Embryonic facial prominence (tissue), 1 donor: ENCODE measurements at regions not wholly inside any gene's neighbourhood (a gene's known extent, or its start where the extent isn't known, plus 50 kb on each side); places are given as distances from the start of the nearest gene placed in this dataset.
"Not testable (repeated sequence)": the region's sequence is repeated elsewhere in the genome, so short reads cannot be mapped to it uniquely, and the experiment has no call there.

Experiments used
- DNase-seq: peaks from one replicate; pipeline ENCODE4 v3.0.0-alpha.2; 2016; ENCODE audit errors: extremely low spot score

GRCh38 chr5:90338712-90339372 is 70.7 kb downstream of the CETN3 start:
- DNase-seq = no peak

GRCh38 chr5:90337449-90338052 is 72.0 kb downstream of the CETN3 start:
- no peak for DNase-seq

GRCh38 chr5:90336752-90337151 is 72.8 kb downstream of the CETN3 start:
- DNase-seq = no peak

DNA sequence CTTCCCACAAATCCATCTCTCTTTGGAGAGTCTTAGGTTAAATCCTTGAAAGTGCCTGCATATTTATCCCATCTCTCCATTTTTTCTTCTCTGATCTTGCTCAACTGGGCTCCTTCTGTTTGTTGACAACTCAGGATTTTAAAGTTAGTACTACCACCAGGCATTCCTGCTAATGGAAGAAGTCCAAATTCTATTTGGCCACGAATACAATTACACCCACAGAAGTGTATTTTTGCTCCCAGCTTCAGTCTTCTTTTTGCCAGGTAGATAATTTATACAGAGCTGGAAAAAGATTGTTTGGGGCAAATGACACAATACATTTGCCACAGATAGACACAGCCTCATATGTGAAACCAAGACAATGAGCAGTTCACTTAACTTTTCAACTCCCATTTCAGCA is 74.8 kb downstream of the CETN3 start:
- no peak for DNase-seq

GRCh38 chr5:90329911-90330310 is 79.6 kb downstream of the CETN3 start:
- no peak for DNase-seq

DNA sequence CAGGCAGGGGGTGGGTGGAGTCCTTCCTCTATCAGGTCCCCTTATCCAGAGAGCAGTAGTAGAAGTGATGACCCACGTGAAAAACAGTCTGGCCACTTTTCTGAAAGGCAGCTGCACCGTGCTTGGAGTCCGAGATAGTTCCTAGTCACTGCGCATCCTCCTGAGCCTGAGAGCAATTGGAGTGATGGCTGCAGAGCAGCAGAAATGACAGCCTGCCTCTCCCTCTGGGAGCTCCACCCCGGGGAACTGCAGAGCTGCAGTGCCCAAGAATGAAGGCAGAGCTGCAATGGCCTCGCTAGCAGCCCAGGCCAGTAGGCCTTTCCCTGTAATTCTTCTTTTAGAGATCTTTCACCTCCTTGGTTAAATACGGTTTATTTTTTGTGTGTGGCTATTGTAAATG is 82.6 kb downstream of the CETN3 start:
- DNase-seq = no peak

- DNase-seq = no peak
Measured at GRCh38 chr5:90325093-90325492, 84.5 kb downstream of the CETN3 start.

DNA sequence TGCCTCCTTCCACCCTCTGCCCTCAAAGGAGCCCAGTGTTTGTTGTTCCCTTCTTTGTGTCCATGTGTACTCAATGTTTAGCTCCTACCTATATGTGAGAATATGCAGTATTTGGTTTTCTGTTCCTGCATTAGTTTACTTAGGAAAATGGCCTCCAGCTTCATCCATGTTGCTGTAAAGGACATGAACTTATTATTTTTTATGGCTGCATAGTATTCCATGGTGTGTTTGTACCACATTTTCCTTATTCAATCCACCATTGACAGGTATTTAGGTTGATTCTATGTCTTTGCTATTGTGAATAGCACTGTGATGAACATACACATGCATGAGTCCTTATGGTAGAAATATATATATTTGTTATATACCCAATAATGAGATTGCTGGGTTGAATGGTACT is 89.2 kb downstream of the CETN3 start:
- DNase-seq = not testable (repeated sequence)

DNA sequence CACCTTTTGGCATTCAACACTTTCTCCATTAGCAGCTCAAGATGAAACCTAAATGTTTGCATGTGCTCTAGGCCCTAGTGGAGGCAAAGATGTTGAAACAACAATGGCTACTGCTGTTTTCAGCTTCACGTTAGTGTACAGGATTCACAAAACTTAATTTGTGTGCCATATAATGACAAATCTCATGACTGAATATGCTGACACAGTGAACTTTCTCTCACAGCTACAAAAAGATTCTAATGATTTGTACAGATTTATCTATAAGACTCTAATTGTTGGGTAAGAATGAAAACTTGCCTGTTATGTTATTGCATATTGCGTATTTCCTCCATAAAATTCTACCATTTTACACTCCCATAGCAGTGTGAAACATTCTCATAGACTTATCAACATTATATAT is 97.5 kb downstream of the CETN3 start:
- no peak for DNase-seq

- no peak for DNase-seq
Measured at GRCh38 chr5:90311401-90311800, 98.2 kb downstream of the CETN3 start.

DNA sequence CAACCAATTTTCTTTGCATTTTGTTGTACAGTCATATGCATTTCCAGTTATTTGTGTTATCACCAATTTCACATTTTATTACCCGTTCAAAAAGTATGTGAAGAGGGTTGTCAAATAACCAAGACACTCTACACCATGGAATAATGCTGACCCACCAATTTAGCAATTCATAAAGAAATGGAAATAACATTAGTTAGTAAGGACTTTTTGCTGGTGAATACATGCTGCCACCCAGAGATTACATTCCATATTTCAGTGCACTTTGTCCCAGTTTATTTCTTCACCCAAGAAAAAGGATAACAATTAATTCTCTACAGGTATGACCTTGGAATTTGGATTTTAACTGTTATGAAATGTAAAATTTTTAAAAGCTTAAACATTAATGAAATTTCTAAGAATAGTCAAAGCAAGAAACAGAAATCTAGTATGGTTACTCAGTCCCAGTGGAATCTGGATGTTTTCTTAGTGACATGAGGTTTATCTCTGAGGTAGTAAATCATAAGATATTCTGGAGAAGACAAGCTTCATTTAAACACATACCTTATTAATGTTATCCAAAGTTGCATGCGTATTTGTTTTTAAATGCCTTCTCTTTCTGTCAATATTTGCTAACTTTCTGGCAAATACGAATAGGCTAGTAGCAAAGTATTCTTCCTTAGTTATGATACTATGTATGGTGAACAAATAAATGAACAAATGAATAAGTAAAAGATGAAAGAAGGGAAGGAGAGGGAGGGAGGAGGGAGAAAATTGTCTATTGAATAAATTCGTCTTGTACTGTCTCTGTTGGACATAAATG is 100.6 kb downstream of the CETN3 start:
- DNase-seq = no peak

GRCh38 chr5:90307782-90308181 is 101.8 kb downstream of the CETN3 start:
- no peak for DNase-seq

- DNase-seq = no peak
Measured at GRCh38 chr5:90307322-90307721, 102.2 kb downstream of the CETN3 start.

DNA sequence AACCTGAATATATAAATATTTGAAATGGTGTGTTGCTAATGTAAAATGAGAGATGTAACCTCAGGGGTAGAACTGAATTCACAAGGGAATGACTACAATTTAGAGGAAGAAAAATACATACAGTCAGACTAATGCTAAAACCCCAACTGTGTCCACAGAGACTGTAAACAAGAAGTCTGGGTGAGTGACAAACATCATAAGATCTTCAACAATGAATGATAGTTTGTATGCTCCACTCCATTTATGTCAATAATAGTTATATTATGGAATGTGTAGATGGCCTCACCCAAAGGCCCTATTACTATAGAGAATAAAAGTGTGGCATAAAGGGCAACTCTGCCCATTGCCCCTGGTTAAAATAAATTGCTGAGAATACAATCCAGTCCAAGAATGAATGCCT is 102.9 kb downstream of the CETN3 start:
- no peak for DNase-seq

- no peak for DNase-seq
Measured at GRCh38 chr5:90305041-90305720, 104.4 kb downstream of the CETN3 start.

- DNase-seq = no peak
Measured at GRCh38 chr5:90301248-90301647, 108.3 kb downstream of the CETN3 start.

DNA sequence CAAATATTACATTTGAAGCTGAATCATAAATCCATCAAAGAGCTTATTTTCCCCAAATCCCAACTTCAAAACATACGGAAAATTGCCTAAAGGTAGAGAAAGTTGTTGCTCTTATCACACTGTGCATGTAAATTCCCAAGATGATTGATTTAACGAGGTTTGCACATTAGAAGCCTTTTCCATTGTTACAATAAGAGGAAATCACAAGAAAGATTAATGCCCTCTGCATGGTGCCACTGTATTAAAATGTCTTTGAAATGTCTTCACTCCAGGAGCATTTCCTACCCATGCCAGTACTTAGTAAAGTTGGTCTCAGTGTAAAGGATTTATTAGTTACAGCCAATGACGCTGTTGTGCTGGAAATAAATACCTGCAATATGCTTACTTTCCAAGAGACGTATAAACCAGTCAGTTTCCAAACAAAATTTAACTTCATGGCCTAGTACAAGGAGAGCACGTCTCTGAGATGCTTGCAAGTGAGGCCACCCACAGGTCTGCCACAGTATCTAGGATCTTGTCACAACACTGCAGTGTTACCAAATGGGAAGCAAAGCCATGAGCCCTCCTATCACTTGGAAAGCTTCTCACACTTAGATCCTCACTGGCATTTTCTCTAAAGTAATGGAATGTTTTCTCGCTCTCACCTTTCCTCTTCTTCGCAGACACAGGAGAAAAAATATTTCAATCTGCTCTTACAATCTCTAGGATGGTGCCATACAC is 112.4 kb downstream of the CETN3 start:
- no peak for DNase-seq

- no peak for DNase-seq
Measured at GRCh38 chr5:90294604-90295003, 115.0 kb downstream of the CETN3 start.

GRCh38 chr5:90293931-90294330 is 115.6 kb downstream of the CETN3 start:
- no peak for DNase-seq

- no peak for DNase-seq
Measured at GRCh38 chr5:90290648-90291047, 118.9 kb downstream of the CETN3 start.

- DNase-seq = no peak
Measured at GRCh38 chr5:90289837-90290236, 119.7 kb downstream of the CETN3 start.

GRCh38 chr5:90287036-90287435 is 122.5 kb downstream of the CETN3 start:
- DNase-seq = no peak
